ENCODE measurements at regions not wholly inside any gene's neighbourhood (a gene's known extent, or its start where the extent isn't known, plus 50 kb on each side); places are given as distances from the start of the nearest gene placed in this dataset.
"Not testable (repeated sequence)": the region's sequence is repeated elsewhere in the genome, so short reads cannot be mapped to it uniquely, and the experiment has no call there.

DNA sequence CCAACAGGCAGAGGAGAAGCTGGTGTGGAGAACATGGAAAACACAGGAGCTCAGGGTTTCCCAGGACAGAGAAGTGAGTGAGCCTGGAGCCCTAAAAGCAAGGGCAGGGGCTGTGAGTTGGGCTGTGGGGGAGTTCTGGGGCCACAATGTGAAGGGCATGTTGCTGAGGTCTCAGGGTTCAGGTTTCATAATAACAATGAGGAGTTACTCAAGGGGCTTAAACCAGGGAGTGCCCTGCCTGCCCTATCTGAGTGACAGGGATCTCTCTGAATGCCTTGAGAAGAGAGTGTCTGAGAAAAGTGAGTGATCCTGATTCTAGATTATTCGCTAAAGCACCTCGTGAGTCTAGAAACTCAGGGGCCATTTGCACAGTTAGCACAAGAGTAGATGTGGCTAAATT lies 129.6 kb downstream of the VPREB1 start:
- DNase-seq (ENCODE audit: low spot score) = no peak

DNA sequence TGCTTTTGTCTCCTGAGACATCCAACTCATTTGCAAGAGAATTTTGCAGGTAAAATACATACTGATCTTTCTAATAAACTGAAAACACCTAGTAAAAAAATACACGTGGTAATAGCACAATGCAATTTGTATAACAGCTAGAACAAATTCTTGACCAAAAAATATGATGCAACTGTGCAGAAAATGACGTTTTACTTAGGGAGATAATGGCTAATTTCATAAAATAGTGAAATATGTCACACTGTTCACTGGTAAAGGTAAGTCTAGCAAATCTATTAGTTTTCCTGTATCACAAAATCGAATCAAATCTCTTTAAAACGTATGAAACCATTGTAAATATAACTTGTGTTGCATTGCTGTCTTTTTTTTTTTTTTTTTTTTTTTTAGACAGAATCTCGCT lies 130.0 kb downstream of the VPREB1 start:
- DNase-seq (ENCODE audit: low spot score) = no peak

DNA sequence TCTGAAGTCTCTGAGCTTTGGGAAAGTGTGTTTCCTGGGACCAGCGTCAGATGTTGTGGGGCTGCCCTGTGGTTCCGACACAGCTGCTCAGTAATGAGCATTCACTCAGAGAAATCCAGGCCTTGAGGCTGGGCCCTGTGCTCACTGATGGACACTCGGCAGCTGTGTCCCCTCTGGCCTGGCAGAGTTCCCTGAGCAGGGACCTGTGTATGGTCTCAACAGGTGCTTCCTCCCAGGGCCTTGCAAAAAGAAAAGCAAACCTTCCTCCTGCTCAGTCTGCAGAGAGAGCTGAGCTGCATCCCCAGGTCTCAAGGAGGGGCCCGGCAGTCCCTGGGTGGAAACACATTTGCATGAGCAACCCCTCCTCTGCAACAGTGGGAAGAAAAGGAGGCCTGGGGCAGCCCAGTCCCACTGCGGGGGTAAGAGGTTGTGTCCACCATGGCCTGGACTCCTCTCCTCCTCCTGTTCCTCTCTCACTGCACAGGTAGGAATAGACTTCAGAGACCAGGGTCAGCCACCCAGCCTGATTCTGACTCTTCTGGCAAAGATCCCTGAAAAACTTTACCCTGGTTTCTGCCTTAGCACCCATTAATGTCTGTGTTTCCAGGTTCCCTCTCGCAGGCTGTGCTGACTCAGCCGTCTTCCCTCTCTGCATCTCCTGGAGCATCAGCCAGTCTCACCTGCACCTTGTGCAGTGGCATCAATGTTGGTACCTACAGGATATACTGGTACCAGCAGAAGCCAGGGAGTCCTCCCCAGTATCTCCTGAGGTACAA lies 131.2 kb downstream of the VPREB1 start:
- no peak for DNase-seq (ENCODE audit: low spot score)

DNA sequence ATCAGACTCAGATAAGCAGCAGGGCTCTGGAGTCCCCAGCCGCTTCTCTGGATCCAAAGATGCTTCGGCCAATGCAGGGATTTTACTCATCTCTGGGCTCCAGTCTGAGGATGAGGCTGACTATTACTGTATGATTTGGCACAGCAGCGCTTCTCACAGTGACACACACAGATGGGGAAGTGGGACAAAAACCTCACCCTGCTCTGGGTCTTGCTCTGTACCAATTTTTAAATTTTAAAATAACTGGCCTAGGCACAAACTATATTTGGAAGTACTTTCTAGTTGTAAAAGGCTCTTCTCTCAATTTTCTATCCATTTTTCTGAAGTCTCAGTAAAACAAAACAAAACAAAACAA lies 131.7 kb downstream of the VPREB1 start:
- DNase-seq (ENCODE audit: low spot score) = no peak

DNA sequence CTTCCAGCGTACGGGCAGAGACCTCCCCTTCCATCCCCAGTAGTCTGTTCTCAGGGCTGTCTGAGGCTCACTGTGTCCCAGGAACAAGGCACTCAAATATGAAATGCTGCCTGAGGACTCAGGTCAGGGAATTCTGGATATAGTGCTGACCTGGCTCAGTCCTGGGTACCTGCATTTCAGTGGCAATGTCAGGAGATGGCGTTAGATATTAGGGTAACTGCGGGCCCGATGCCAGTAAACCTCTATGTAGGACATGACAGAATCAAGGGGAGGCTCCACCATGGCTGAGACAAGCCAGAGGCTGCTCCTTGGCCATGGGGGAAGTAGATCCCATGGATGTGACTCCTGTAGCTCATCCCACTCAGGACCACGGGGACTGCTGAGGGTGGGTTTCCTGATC lies 131.7 kb downstream of the ZNF280B start:
- DNase-seq (ENCODE audit: low spot score) = not testable (repeated sequence)

DNA sequence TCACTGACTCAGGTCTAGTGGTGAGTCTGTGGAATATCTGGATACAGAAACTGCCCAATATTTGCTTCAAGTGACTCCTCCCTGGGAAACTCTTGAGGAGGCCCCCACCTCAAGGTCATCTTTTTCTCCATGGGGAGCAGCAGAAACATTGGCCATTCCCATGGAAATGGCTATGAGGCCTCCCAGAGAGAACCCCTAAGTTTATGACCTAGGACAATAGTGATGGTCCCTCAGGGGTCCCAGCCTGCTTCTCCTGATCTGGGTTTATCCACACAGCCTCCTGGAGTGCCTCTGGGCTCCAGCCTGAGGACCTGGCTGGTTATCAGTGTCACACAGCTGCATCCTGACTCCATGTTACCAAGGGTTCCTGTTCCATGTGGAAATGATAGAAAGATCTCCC lies 131.2 kb downstream of the ZNF280B start:
- DNase-seq (ENCODE audit: low spot score) = no peak

DNA sequence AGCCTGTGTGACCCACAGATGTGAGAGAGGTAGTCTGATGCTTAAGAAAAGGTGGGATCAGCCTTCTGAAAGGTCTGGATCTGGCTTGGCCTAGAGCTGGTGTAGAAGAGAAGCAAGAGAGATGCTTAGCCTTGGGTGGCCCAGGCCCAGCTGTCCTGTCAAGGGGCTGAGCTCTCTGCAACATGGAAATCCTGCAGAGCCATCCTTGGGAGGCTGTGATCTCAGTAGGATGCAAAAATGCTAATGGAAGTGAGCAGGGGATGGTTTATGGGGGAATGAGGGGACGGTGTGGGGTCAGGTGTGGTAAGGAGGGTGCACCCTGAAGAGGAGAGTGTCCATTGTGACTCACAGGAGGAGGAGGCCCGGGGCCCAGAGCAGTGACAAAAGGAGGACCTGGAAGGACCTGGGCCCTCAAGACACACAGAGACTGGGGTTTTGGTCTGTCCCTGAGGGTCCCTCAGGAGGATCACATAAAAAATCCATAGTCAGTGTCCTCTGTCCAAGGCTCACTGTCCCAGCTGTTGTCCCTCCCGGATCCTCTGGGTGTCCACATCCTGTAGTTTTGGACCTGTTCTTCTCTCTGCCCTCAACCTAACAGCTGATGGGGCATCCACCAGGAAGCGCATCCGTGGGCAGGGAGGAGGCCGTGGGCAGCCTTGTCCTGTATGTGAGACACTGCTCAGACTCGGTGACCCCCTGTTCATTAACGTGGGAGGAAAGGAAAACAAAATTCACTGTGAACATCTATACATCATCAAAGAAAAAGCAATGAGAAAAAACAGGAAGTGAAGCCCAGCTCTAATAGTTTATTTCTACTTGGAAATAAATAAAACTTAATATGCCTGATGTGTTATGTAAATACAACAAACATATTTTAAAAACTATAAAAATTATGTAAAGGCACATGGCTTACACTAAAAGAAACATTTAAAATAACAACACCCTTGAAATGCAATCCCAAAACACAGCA lies 129.8 kb downstream of the ZNF280B start:
- no peak for DNase-seq (ENCODE audit: low spot score)

DNA sequence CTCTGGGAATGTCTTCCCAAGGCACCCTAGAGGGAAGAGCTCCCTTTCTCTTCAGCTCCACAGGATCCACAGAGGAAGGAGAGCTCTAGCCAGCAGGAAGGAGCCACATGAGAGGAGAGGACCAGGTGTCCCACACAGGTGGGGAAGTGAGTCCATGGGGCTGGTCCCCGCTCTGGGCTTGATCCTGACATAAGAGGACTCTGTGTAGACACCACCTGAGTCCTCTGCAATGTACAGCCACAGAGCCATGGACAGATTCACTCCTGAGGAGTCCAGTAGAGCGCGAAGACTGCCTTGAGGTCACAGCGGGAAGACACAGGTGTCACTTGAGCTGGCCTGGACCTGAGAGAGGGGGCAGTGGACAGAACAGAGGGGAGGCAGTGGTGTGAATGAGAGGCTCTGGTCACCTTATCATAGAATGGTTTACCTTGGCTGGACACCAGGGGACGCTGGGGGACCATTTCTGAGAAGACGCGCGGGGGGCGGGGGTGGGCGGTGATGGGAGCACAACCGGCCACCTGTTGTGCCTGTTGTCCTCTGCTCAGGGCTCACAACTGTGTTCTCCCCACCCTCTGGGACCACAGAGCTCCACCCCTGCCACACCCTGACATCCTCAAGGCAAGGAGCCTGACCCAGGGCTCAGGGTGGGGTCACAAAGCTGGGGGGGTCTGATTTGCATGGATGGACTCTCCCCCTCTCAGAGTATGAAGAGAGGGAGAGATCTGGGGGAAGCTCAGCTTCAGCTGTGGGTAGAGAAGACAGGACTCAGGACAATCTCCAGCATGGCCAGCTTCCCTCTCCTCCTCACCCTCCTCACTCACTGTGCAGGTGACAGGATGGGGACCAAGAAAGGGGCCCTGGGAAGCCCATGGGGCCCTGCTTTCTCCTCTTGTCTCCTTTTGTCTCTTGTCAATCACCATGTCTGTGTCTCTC lies 128.2 kb downstream of the ZNF280B start:
- no peak for DNase-seq (ENCODE audit: low spot score)

DNA sequence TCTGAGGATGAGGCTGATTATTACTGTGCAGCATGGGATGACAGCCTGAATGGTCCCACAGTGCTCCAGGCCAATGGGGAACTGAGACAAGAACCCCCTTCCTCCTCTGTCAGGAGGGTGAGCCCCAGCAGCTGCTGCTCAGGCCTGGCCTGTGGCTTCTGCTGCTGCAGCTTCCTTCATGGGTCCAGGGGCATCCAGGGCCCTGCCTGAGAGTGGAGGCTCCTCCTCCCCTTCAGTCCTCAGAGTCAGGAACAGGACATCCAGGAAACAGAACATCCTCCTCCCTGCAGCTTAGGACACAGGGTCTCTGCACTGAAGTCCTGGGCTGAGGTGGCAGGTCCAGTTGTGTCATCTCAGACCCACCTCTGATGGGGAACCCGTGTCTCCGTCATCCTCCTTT lies 127.2 kb downstream of the ZNF280B start:
- DNase-seq (ENCODE audit: low spot score) = not testable (repeated sequence)

DNA sequence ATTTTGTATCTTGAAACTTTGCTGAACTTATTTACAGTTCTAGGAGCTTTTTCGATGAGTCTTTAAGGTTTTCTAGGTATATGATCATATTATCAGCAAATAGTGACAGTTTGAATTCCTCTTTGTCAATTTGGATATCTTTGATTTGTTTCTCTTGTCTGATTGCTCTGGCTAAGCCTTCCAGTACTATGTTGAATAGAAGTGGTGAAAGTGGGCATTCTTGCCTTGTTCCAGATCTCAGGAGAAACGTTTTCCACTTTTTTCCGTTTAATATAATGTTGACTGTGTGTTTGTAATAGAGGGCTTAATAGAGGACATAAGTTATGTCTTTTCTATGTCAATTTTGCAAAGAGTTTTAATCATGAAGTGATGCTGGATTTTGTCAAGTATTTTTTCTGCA lies 124.3 kb downstream of the ZNF280B start:
- no peak for DNase-seq (ENCODE audit: low spot score)

DNA sequence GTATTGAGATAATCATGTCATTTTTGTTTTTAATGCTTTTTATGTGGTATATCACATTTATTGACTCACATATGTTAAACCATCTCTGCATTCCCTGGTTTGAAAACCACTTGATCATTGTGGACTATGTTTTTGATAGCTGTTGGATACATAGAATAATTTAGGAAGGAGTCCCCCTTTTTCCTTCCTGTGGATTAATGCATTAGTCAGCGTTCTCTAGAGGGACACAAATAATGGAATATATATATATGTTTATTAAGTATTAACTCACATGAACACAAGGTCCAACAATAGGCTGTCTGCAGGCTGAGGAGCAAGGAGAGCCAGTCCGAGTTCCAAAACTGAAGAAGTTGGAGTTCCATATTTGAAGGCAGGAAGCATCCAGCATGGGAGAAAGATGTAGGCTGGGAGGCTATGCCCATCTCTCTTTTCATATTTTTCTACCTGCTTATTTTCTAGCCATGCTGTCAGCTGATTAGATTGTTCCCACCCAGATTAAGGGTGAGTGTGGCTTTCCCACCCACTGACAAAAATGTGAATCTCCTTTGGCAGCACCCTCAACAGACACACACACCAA lies 123.8 kb downstream of the ZNF280B start:
- DNase-seq (ENCODE audit: low spot score) = no peak

DNA sequence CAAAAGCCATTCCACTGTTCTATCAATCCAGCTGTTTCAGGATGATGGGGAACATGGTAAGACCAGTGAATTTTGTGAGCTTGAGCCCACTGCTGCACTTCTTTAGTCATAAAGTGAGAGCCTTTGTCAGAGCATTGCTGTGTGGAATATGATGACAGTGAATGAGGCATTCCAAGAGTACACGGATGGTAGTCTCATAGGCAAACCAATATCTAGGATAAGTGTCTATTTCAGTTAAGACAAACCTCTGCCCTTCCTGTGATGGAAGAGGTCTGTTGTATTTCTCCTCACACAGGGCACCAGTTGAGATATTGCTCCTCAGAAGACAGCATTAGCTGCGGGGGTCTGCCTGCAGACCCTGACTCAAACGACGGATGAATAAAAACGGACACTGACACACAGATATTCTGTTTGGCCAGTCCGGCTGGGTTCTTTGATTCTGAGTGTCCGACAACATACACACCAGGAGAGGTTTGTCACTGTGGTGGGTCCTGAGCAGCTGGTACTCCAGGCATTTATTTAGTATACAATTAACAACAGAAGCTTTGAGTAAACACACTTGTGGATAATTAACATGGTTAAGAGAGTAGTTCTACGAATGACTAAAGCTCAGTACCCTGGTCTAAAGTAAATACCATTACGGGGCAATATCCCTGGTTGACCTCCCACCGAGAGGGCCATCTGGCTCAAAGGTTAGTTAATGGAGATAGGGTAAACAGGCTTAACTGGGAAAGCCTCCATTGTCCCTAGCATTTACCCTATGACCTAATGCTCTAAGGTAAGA lies 121.7 kb downstream of the ZNF280B start:
- no peak for DNase-seq (ENCODE audit: low spot score)

DNA sequence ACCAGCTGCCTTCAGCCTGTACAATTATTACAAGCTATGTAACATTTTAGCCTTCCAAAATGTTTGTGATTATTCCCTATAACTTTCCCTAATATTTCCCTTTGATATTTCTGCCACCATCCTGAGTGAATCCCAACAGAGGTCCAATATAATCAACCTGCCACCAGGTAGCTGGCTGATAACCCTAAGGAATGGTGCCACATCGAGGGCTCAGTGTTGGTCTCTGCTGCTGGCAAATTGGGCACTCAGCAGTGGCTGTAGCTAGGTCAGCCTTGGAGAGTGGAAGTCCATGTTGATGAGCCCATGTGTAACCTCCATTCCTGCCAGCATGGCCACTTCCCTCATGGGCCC lies 121.2 kb downstream of the ZNF280B start:
- DNase-seq (ENCODE audit: low spot score) = no peak

DNA sequence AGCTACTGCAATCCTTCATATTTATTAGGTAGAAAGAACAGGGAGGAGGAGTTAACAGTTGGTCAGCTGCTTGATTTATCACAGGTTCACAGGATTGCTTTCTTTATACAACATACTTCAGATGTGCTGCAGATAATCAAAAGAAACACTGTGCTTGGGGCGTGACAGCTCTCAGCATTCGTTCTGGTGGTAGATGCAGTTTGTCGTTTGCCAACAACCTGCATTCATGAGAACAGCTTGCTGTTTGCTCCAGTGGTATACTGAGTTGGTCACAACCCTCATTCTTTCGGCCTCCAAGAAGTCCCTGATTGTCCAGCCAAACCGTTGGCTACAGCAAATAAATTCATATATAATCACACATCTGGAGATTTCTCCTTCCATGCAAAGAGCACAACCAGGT lies 120.5 kb downstream of the ZNF280B start:
- no peak for DNase-seq (ENCODE audit: low spot score)

DNA sequence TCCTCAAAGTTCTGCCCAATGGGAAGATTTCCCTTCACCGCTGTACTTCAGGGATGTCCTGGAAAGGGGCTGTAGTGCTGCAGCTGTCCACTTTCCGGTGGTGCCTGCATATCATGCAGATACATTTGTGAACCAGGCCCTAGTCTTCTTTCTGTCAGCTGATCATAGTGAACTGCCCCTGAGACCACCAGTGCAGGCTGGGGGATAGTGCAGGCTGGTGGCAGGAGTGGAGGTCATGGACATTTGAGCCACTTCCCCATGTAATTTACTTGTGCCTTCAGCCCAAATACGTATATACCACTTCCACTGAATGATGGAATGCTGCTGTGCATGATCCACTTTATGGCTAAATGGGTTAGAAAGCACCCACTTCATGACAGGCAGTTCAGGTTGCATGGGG lies 120.0 kb downstream of the ZNF280B start:
- no peak for DNase-seq (ENCODE audit: low spot score)

DNA sequence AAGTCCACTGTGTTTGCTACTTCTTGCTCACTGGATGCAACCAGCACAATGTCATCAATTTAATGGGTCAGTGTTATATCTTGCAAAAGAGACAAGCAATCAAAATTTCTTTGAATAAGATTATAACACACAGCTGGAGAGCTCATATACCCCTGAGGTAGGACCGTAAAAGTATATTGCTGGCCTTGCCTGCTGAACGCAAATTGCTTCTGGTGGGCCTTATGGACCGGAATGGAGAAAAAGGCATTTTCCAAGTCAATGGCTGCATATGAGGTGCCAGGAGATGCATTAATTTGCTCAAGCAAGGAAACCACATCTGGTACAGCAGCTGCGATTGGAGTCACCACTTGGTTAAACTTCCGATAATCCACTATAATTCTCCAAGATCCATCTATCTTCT lies 119.1 kb downstream of the ZNF280B start:
- DNase-seq (ENCODE audit: low spot score) = no peak

DNA sequence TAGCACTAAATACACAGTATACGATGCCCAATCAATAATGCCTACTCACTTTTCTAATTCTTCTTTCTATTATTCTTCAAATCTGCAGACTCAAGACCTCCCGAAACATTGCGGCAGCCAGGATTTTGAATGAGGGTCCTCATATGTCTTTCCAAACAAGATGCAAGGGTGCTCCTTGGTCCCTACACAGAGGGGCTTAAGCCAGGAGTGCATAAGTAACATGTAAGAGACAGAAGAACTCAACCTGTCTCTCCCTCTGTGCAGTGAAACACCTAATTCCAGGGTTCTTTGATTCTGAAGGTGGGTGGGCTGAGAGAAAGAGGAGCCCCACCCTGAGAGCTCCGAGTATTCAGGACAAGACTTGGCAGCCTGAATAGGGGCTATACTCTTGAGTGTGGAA lies 117.6 kb downstream of the ZNF280B start:
- no peak for DNase-seq (ENCODE audit: low spot score)

DNA sequence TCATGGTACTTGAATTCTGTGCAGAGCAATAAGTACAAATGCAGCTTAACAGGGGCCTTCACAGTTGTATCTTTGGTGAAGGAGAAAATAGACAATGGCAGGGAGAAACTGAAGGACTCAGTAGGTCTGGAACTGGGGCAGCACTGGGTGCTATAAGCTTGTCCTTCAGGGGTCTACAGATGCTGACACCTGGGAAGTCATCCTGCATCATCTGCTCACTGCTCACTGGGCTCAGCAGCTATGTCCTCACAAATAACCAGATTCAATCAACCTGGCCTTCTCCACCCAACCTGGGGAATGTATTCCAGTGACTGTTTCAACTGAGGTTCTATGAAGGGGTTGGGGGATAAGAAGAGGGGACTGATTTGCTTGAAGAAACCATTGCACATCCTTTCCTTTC lies 117.0 kb downstream of the ZNF280B start:
- DNase-seq (ENCODE audit: low spot score) = no peak

DNA sequence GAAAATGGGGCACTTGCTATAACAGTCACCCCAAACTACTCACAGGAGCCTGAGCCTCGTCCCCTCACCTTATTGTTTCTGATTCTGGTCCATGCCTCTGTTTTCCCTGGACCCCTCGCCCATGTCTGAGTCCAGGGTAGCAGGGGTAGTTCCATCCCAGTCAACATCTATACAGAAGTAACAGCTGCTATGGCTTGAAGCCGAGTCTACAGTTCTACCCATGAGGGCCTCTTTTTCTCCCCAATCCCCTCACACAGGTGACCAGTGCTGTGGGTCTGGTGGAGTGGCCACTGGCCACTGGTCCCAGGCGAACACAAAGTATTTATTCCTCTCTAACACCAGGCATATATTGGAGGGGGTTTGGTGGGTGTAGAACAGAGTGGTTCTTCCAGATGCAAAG lies 116.4 kb downstream of the ZNF280B start:
- no peak for DNase-seq (ENCODE audit: low spot score)

DNA sequence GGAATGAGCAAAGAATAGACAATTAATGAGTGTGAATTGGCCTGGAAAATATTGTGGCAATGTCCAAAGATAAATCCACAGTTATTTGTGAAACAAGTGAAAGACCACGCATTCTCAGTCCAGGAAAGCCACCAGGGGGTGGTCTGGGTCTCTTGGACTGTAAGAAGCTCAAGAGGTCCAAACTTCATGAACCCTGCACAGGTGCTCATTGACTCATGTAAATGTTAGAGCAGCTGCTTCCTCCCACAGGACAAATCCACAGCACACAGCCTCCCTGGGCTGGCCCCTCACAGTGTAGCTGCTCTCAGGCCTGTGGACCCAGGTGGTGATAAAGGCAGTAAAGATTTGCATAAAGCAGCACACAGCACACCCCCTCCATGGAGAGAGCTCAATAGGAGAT lies 114.0 kb downstream of the ZNF280B start:
- DNase-seq (ENCODE audit: low spot score) = no peak

DNA sequence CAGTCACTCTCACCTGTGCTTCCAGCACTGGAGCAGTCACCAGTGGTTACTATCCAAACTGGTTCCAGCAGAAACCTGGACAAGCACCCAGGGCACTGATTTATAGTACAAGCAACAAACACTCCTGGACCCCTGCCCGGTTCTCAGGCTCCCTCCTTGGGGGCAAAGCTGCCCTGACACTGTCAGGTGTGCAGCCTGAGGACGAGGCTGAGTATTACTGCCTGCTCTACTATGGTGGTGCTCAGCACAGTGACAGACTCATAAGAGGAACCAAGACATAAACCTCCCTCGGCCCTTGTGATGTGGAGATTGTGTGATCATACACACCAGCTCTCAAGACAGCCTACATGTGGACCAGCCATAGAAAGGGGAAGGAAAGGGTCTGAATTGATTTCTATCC lies 113.3 kb downstream of the ZNF280B start:
- DNase-seq (ENCODE audit: low spot score) = no peak
